Activated CD4-positive, alpha-beta T cell treated with anti-CD3 and anti-CD28 coated beads, Interleukin-2, amount 10 ng/mL, durations not matched to agents 7 days and 5 days (primary cell): ENCODE measurements at regions not wholly inside any gene's neighbourhood (a gene's known extent, or its start where the extent isn't known, plus 50 kb on each side); places are given as distances from the start of the nearest gene placed in this dataset.

Experiments used
- CTCF ChIA-PET: fragments of 350-600 bp; sonication (Branson Sonifier 250); formaldehyde crosslinking; loops from one replicate; lab custom pipeline; 2021; ENCODE audit warnings: antibody characterized with exemption; lab: Charles Lee
- POLR2A ChIA-PET: fragments of 350-600 bp; sonication (Branson Sonifier 250); formaldehyde crosslinking; loops from one replicate; lab custom pipeline; 2021; ENCODE audit warnings: antibody characterized with exemption; lab: Charles Lee
- DNase-seq: peaks from one replicate; pipeline ENCODE4 v3.0.0-alpha.2; 2020
- H3K27ac Mint-ChIP-seq: one replicate; pipeline ENCODE4 v1.8.0; 2021; ENCODE audit warnings: mild to moderate bottlenecking, moderate library complexity, mixed read lengths
- H3K27me3 Mint-ChIP-seq: one replicate; pipeline ENCODE4 v1.8.0; 2021; ENCODE audit warnings: mixed read lengths
- H3K36me3 Mint-ChIP-seq: one replicate; pipeline ENCODE4 v1.8.0; 2021; ENCODE audit warnings: low read depth, mixed read lengths
- H3K4me1 Mint-ChIP-seq: one replicate; pipeline ENCODE4 v1.8.0; 2021; ENCODE audit warnings: mixed read lengths
- H3K4me3 Mint-ChIP-seq: one replicate; pipeline ENCODE4 v1.8.0; 2021; ENCODE audit warnings: mild to moderate bottlenecking, moderate library complexity, mixed read lengths
- H3K9me3 Mint-ChIP-seq: one replicate; pipeline ENCODE4 v1.8.0; 2021; ENCODE audit warnings: mixed read lengths

DNA sequence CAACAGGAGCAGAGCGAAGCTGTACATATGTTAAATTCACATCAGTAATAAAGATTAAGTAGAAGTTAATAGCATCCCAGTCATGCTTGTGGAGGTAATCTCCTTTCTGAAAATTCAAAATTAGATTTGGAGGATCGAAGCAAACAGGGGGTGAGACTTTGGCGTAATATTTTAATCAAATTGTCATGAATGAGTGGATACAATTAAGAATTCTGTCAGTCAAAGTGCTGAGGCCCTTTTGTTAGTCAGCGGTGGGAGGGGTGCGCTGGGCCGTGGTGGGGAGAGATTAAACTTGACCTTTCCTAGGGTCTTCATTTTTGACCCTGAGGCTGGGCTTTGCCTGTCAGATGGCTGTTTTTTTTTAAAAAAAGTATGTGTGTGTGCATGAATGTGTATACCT is 226.7 kb downstream of the VRK1 start:
- POLR2A ChIA-PET = no interaction called here
- Mint-ChIP-seq H3K4me1 (peaks cover 7% of the 10 kb centered on the region), H3K9me3 (no peaks in the 10 kb centered on the region), H3K36me3 (no peaks in the 10 kb centered on the region), H3K27me3 (no peaks in the 10 kb centered on the region), H3K27ac (no peak overlapping the region), H3K4me3 (no peak overlapping the region)
- no peak for DNase-seq
- CTCF ChIA-PET = no interaction called here

DNA sequence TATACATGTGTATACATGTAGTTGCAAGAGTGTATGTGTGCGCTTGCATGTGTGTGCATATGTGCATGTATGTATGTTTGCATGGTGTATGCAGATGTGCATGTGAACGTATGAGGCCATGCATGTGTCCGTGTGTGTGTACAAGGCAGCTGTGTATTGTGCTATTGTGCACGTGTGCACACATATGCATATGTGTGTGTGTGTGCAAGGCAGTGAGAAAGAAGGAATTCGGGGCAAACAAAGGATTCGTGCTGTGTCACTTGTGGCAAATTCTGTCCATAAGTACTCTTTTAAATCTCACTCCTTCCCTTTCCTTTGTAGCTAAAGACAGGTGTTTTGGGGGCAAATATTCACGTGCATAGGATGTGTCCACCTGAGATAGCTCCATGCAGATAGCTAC is 227.1 kb downstream of the VRK1 start:
- H3K4me3 Mint-ChIP-seq = no peak overlapping the region
- peaks cover 7% of the 10 kb centered on the region for H3K4me1 Mint-ChIP-seq
- POLR2A ChIA-PET = no interaction called here
- H3K27ac Mint-ChIP-seq = no peak overlapping the region
- CTCF ChIA-PET = no interaction called here
- no peaks in the 10 kb centered on the region for H3K9me3 Mint-ChIP-seq
- DNase-seq = no peak
- H3K27me3 Mint-ChIP-seq = no peaks in the 10 kb centered on the region
- H3K36me3 Mint-ChIP-seq = no peaks in the 10 kb centered on the region

DNA sequence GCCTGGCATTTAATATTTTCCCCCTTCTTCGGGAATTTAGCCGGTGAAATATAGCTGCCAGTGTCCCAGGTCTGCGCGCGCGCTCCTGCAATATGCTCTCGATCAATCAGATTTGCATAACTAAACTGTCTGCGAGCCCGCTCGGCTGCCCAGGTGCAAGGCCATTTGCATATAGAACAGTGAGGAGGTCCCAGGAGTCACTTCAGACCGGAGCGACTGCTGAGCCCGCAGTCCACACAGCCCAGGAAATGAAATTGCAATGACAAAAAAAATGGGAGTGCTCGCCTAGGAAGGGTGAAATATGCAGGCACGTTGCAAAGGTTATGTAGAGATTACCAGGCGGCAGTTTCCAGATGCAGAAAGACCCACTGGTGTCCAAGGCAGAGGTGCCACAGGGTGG is 228.5 kb downstream of the VRK1 start:
- Mint-ChIP-seq H3K27ac (no peak overlapping the region), H3K4me1 (peaks cover 7% of the 10 kb centered on the region), H3K36me3 (no peaks in the 10 kb centered on the region), H3K9me3 (no peaks in the 10 kb centered on the region), H3K4me3 (no peak overlapping the region), H3K27me3 (no peaks in the 10 kb centered on the region)
- ChIA-PET CTCF (no interaction called here), POLR2A (no interaction called here)
- DNase-seq = no peak

DNA sequence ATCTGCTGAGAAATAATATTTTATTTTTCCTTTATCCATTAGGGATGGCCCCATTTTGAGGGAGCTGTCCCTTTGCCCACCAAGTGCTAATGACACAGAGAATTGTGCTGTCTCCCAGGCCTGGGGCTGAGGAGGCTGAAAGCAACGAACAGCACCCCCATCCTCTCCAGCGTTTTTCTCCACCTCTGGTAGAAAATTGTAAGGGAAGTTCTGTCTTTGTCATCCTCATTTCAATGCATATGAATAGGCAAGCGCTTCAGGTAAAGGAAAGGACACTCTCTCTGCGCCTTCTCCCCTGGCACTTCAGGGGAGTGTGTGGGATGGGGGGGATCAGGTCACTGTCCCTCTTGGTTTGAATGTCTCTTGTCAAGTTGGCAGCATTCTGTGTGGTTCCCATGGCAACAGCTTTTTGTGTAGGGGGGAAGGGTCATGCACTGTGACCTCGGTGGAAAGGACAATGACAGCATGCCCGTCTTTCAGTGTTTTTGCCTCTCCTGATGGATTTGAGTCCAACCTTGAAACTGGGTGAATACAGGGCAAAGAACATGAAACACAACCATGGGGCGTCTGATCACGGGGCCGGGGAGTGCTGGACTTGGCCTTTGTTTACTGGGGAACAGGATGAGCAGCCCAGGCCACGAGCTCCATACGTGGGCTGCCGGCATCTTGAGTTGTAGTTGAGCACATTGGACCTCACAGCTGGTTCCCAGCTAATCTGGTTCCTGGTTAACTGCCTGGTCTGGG is 230.2 kb downstream of the VRK1 start:
- Mint-ChIP-seq H3K9me3 (peaks cover 4% of the 10 kb centered on the region), H3K27ac (no peak overlapping the region), H3K4me3 (no peak overlapping the region), H3K36me3 (peaks cover 3% of the 10 kb centered on the region), H3K27me3 (peaks cover 10% of the 10 kb centered on the region), H3K4me1 (no peaks in the 10 kb centered on the region)
- no peak for DNase-seq
- POLR2A ChIA-PET = no interaction called here
- CTCF ChIA-PET = interaction anchor here (0.5 kb wide), 1 partner anchor 68 kb away, joined by 4 read pairs; no protein-coding TSS in a partner anchor

DNA sequence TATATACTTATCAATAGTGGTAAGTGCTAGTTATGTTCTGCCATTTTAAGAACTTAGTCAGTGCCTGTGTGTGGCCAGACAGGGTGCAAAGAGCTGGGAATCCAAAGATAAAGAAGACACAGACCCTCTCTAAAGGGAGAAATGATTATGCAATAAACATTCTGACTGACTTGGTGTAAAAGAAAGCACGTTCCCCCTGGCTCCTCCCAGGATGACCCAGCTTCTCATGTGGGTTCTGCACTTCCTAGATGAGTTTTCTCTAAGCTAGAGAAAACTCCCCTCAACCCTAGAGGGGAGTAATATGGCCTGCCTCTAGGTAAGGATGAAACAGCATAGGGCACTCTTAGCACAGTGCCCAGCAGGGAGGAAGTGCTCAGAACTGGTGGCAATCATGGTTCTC is 231.2 kb downstream of the VRK1 start:
- POLR2A ChIA-PET = no interaction called here
- Mint-ChIP-seq H3K36me3 (peaks cover 3% of the 10 kb centered on the region), H3K4me1 (peaks cover 3% of the 10 kb centered on the region), H3K27me3 (peaks cover 14% of the 10 kb centered on the region), H3K27ac (no peak overlapping the region), H3K9me3 (peaks cover 4% of the 10 kb centered on the region), H3K4me3 (no peak overlapping the region)
- CTCF ChIA-PET = interaction anchor here (0.6 kb wide), 1 partner anchor 377 kb away, joined by 4 read pairs; no protein-coding TSS in a partner anchor
- DNase-seq = no peak

DNA sequence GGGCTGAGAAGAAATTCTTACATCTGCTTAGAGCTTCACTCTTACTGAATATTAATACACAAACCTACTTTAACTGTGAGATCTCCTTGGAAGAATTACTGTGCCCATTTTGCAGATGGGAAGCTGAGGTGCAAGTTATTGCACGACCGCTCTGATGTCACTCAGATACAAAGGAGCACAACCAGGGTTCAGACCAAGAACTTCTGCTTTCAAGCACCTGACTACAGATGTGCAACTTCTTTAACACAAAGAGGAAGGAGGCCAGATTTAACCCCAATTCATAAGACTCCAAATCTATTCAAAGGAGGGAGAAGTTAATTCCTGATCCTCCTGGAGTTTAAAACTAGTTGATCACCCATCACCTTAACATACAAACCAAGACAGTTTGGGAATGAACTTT is 232.6 kb downstream of the VRK1 start:
- POLR2A ChIA-PET = no interaction called here

DNA sequence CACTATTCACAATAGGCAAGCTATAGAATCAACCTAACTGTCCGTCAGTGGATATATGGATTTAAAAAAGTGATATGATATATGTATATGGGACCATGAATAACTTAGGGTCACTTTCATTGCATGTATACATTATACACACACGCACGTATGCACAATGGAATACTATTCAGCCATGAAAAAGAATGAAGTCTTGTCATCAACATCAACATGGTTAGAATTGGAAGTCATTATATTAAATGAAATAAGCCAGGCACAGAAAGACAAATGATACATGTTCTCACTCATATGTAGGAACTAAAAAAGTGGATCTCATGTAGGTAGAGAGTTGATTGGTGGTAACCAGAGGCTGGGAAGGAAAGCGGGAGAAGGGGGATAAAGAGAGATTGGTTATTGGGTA is 234.3 kb downstream of the VRK1 start:
- Mint-ChIP-seq H3K27me3 (peaks cover 28% of the 10 kb centered on the region), H3K4me3 (no peak overlapping the region), H3K36me3 (peaks cover 3% of the 10 kb centered on the region), H3K27ac (no peak overlapping the region), H3K4me1 (peaks cover 3% of the 10 kb centered on the region), H3K9me3 (peaks cover 4% of the 10 kb centered on the region)
- POLR2A ChIA-PET = no interaction called here
- DNase-seq = no peak
- CTCF ChIA-PET = no interaction called here

More for the DNA sequence above, 232.6 kb downstream of the VRK1 start:
- Mint-ChIP-seq H3K36me3 (peaks cover 3% of the 10 kb centered on the region), H3K27me3 (peaks cover 21% of the 10 kb centered on the region), H3K4me1 (peaks cover 3% of the 10 kb centered on the region), H3K4me3 (no peak overlapping the region), H3K9me3 (peaks cover 4% of the 10 kb centered on the region), H3K27ac (no peak overlapping the region)
- CTCF ChIA-PET = no interaction called here
- no peak for DNase-seq

DNA sequence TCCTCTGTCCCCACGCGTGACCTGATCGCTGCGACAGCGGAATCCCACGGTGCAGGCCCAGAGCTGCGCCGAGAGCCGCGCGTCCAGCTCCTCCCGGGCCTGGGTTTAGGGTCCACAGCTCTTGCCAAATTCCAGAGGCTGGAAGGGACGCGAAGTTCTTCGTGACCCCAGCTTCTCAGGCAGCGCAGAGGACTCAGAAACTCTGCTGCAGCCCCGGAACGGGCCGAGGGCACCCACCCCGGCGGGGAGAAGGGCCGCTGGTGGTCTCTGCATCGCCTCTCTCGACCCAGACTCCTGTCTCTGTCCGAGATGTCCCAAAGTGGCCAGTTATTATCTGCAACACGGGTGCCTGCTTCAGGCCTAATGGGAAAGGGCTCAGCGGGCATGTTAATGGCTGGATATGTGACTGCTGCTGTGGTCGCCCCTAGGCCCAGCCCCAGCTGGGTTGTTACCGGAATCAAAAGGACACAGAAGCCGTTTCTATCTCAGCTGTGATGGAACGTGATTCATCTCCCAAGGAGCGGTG is 236.4 kb downstream of the VRK1 start:
- H3K4me3 Mint-ChIP-seq = no peak overlapping the region
- H3K27ac Mint-ChIP-seq = no peak overlapping the region
- peaks cover 3% of the 10 kb centered on the region for H3K36me3 Mint-ChIP-seq
- no peak for DNase-seq
- H3K4me1 Mint-ChIP-seq = peaks cover 3% of the 10 kb centered on the region
- peaks cover 32% of the 10 kb centered on the region for H3K27me3 Mint-ChIP-seq
- ChIA-PET POLR2A (no interaction called here), CTCF (no interaction called here)
- H3K9me3 Mint-ChIP-seq = peaks cover 4% of the 10 kb centered on the region

DNA sequence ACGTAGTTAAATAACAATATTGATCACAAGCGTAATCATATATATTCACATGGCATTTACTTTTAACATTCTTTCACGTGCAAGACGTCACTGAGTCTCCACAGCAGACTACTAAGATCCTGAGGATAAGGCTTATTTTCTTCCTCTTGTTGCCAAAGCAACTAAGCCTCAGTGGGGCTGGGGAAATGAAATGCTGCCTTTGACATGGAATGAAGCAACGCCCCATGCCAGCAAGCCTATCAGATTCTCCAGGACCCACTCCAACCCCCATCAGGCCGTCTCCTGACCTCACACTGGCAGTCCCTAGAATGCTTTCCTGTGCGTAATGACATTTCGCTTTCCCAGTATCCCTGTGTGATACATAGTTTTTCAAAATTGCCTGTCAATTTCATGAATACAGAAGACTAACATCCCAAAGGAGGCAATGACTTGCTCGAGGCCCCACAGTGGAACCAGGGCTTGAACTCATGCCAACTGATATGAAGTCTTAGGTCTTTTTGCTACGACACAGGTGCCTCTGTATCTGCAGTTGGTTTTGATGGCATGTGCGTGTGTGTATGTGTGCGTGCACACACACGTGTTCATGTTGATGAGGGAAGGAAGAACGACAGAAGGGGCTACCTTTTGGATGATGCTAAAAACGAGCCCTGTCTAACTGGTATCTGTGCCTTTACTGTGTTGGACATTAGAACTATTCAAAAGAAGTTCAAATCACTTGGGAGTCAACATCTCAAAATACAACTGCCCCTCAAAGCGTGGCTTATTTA is 239.1 kb downstream of the VRK1 start:
- peaks cover 4% of the 10 kb centered on the region for H3K9me3 Mint-ChIP-seq
- ChIA-PET POLR2A (no interaction called here), CTCF (no interaction called here)
- H3K27ac Mint-ChIP-seq = no peak overlapping the region
- H3K27me3 Mint-ChIP-seq = peaks cover 32% of the 10 kb centered on the region
- peaks cover 3% of the 10 kb centered on the region for H3K36me3 Mint-ChIP-seq
- no peak for DNase-seq
- no peak overlapping the region for H3K4me3 Mint-ChIP-seq
- peaks cover 3% of the 10 kb centered on the region for H3K4me1 Mint-ChIP-seq

DNA sequence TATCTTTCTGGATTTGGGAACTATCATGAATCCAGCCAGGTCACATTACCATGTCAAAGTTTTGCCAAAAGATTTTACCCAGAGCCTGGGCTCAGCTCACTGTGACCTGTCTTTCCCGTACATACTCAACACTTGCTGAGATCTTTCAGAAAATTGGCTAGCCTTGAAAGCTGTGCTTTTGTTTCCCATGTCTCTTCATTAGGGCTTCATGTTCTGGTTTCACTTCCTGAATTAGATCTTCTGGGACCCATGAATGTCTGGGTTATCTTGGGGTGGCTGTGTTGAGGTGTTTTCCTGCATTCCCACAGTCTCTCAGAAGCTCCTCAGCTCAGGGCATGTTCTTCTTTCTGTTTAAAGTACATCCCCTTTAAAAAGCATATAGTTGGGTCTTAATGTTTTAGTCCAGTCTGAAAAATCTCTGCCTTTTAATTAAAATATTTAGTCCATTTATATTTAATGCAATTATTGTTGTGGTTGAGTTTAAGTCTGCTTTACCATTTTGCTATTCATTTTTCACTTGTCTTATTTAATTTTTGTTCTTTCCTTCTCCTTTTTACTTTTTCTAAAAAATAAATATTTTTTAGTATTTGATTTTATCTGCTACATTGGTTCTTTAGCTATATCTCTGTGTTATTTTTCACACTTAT is 242.7 kb downstream of the VRK1 start:
- Mint-ChIP-seq H3K4me1 (no peaks in the 10 kb centered on the region), H3K9me3 (peaks cover 4% of the 10 kb centered on the region), H3K36me3 (no peaks in the 10 kb centered on the region), H3K4me3 (no peak overlapping the region), H3K27me3 (peaks cover 11% of the 10 kb centered on the region), H3K27ac (no peak overlapping the region)
- POLR2A ChIA-PET = no interaction called here
- no peak for DNase-seq
- CTCF ChIA-PET = no interaction called here

DNA sequence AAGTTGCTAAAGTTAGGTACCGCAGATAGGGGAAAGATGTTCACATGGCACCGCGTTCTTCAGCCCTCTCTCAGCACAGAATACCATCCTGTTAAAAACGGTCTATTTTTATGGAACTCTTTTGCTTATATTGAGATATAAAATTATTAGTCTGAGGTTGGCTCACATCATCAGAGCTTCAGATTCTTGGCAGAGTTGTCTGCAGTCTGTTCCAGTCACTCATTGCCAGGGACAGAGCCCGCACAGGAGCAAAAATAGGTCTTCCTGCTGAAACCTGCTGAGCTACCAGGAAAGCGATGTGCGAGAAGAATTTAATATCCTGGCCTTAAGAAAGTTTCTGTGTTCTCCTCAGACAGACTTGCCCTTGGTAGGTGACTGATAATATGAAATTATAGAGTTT is 249.8 kb downstream of the VRK1 start:
- no peaks in the 10 kb centered on the region for H3K36me3 Mint-ChIP-seq

DNA sequence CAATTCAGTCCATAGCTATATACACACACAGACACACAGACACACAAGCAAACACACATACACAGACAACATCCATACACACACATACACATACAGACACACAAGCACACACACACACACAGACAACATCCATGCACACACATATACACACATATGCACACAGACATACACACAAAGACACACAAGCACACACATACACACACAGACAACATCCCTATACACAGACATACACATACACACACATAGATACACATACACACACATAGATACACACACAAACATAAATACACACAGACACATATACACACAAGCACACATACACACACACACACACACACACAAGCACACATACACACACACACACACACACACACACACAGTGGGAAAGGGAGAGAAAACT is 254.8 kb downstream of the VRK1 start:
- ChIA-PET CTCF (no interaction called here), POLR2A (no interaction called here)
- Mint-ChIP-seq H3K4me1 (no peaks in the 10 kb centered on the region), H3K4me3 (no peak overlapping the region), H3K27ac (no peak overlapping the region), H3K9me3 (no peaks in the 10 kb centered on the region), H3K36me3 (no peaks in the 10 kb centered on the region), H3K27me3 (no peaks in the 10 kb centered on the region)
- no peak for DNase-seq

More for the DNA sequence above, 249.8 kb downstream of the VRK1 start:
- no peaks in the 10 kb centered on the region for H3K27me3 Mint-ChIP-seq
- POLR2A ChIA-PET = no interaction called here
- H3K27ac Mint-ChIP-seq = no peak overlapping the region
- H3K4me1 Mint-ChIP-seq = no peaks in the 10 kb centered on the region
- H3K4me3 Mint-ChIP-seq = no peak overlapping the region
- no peak for DNase-seq
- CTCF ChIA-PET = no interaction called here
- H3K9me3 Mint-ChIP-seq = no peaks in the 10 kb centered on the region

DNA sequence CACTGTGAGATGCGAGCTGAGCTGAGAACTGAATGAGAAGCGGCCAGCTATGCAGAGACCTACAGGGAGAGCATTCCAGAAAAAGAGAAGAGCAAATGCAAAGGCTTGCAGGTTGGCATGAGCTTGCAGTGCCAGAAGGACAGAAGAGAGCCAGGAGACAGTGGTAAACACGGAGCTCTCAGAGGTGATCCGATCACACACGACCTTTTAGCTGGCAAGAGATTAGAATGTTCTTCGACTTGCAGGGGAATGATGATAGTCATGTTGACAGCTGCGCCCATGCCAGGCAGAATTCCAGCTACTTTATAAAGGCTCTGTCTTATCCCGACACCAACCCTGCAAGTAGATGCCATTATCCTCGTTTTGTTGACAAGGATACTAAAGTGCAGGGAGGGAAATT is 256.8 kb downstream of the VRK1 start:
- no peaks in the 10 kb centered on the region for H3K27me3 Mint-ChIP-seq
- H3K9me3 Mint-ChIP-seq = no peaks in the 10 kb centered on the region
- no peak overlapping the region for H3K4me3 Mint-ChIP-seq
- H3K36me3 Mint-ChIP-seq = no peaks in the 10 kb centered on the region
- H3K27ac Mint-ChIP-seq = no peak overlapping the region
- no peak for DNase-seq
- ChIA-PET POLR2A (no interaction called here), CTCF (no interaction called here)
- no peaks in the 10 kb centered on the region for H3K4me1 Mint-ChIP-seq
